DMS53 treated with DMSO at 0.1 percent for 48 hours (cell line): ENCODE measurements at regions not wholly inside any gene's neighbourhood (a gene's known extent, or its start where the extent isn't known, plus 50 kb on each side); places are given as distances from the start of the nearest gene placed in this dataset.

Experiments used
- DNase-seq: peaks from one replicate; lab custom pipeline; 2025; ENCODE audit not compliant: unreplicated experiment; lab: John Stamatoyannopoulos, UW

GRCh38 chr2:163859951-163860350 lies 124.1 kb upstream of the FIGN start:
- no peak for DNase-seq

- no peak for DNase-seq
These were observed 121.1 kb upstream of the FIGN start for GRCh38 chr2:163856941-163857340.

GRCh38 chr2:163852616-163853015 lies 116.8 kb upstream of the FIGN start:
- no peak for DNase-seq

DNA sequence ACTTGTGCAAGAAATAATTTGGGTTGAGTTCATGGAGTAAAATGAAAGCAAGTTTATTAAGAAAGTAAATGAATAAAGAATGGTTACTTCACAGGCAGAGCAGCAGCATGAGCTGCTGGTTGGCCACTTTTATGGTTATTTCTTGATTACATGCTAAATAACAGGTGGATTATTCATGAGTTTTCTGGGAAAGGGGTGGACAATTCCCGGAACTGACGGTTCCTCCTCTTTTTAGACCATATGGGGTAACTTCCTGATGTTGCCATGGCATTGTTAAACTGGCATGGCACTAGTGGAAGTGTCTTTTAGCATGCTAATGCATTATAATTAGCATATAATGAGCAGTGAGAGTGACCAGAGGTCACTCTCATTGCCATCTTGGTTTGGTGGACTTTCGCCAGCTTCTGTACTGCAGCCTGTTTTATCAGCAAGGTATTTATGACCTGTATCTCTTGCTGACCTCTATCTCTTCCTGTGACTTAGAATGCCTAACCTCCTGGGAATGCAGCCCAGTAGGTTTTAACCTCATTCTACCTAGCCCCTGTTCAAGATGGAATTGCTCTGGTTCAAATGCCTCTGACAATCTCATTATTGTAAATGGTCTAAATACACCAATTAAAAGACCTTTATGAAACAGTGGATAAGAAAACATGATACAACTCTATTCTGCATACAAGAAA lies 114.1 kb upstream of the FIGN start:
- no peak for DNase-seq

DNA sequence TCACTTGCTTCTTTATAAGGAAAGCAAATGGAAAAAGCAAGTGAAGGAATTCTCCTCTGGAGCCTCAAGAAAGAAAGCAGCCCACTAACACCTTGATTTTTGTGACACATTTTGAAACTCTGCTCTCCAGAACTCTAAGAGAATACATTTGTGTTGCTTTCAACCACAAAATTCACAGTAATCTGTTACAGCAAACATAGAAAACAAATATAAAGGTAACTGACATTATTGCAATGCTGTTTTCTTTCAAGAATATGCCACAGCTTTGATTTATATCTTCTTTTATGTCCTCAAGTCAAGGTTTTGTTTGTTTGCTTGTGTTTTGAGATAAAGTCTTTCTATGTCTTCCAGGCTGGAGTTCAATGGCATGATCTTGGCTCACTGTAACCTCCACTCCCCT lies 103.1 kb upstream of the FIGN start:
- DNase-seq, result no peak

- DNase-seq, result no peak
These were observed 100.4 kb upstream of the FIGN start for GRCh38 chr2:163836167-163836566.

DNA sequence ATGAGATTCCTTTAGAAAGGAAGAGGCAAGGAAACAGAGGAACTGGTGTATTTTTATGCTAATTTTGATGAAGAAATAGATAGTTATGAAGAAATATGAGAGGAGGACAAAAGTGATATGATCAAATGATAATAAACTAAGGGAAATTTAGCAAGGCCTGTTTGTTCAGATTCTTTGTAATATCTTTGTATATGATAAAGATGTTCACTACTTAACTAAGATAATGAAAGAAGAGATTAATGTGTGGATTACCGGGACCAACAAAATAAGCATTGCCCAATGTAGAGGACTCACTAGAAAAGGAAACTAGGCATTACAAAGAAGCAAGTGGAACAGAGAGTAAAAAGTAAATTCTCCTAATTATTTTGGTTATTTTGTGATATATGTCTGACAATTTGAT lies 99.0 kb upstream of the FIGN start:
- DNase-seq, result no peak

- DNase-seq, result no peak
These were observed 98.4 kb upstream of the FIGN start for GRCh38 chr2:163834221-163834620.

- no peak for DNase-seq
These were observed 93.0 kb upstream of the FIGN start for GRCh38 chr2:163828771-163829170.

DNA sequence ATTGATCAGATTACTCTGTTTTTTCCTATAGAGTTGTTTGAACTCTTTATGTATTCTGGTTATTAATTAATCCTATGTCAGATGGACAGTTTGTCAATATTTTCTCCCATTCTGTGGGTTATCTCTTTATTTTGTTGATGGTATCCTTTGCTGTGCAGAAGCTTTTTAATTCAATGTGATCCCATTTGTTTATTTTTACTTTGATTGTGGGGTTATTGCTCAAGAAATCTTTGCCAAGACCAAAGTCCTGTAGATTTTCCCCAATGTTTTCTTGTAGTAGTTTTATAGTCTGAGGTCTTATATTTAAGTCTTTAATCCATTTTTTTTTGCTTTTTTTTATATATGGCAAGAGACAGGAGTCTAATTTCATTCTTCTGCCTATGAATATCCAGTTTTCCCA lies 86.2 kb upstream of the FIGN start:
- DNase-seq, result no peak

DNA sequence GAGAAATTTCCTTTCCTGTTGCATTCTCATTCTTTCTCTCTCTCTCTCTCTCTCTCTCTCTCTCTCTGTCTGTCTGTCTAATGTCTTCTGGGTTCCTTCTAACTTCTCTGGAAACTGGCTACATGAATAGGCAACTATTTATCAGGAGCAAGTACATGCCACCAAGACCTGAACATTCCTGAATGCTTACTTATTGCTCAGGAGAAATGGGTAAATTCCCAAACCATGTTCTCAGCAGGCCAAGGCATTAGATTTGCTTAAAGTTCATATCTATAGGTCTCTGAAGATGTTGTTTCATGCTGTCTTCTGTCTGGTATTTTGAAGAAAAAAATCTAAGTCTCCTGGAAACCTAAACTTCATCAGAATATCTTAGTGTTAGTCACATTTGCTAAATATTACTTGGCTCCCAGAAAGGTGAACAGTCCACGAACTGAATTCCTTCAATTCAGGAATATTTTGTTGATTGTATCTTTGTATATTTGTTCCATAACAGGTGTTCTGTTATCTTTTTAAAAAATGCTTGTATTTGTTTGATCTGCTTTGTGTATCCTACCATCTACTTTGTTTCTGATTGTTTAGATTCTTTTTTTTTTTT lies 77.2 kb upstream of the FIGN start:
- no peak for DNase-seq

DNA sequence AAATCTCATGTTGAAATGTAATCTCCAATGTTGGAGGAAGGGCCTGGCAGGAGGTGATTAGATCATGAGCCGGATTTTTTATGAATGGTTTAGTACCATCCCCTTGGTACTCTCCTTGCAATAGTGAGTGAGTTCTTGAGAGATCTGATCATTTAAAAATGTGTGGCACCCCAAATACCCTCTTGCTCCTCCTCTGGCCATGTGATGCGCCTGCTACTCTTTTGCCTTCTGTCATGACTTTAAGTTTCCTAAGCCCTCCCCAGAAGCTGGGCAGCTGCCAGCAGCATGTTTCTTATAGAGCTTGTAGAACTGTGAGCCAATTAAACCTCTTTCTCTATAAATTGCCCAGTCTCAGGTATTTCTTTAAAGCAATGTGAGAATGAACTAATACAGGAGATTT lies 72.6 kb upstream of the FIGN start:
- no peak for DNase-seq

DNA sequence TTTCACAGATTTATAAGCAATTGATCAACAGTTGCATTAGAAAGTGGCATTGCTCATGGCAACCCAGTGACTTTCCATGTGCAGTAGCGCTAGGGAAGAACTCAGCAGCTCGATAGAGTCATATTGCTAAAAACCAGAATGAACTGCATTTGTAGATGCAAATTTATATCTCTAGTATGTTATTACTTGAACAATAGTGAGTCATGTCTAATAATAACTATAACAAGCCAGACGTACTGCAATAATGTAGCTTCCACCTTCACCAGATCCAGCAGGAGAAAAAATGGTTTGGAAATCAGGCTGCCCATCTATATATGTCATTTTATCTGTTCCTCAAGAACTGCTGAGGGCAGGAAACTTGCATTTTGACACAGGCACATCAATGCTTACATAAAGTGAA lies 66.5 kb upstream of the FIGN start:
- no peak for DNase-seq

DNA sequence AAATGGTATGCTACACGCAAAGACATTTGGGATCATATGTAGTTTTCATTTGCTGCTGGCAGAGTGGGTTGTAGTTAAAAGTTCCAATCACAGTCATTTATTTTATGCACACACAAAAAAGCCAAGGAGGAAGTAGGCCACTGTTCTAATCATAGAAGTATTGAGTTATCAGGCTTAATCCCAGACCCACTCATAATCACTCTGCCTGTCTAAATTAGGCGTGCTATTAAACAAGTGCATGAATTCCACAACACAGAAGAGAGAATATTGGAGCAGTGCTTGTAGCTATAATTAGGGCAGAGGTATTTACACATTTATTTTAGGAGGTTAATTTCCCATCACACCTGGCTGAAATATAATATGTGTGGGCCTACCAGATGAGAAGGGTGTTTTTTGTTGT lies 65.7 kb upstream of the FIGN start:
- DNase-seq, result no peak

DNA sequence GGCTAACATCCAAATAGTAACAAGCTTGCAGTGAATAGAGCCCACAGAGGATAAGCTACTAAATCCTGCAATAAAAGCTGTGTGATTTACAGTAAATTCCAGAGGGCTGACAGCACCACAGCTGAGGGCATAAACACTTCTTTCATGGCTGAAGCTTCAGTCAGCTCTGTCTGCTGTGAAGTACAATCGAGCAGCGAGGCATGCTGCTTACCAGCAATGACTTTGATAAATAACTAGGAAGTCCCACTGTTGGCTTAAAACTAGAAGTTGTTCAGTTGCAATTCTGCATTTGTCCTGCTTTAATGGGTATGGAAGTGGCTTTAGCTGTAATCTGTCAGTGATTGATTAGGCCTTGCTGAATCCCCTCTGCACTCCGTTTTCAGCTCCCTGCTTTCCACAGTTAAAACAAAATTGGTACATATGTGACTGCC lies 65.2 kb upstream of the FIGN start:
- no peak for DNase-seq

DNA sequence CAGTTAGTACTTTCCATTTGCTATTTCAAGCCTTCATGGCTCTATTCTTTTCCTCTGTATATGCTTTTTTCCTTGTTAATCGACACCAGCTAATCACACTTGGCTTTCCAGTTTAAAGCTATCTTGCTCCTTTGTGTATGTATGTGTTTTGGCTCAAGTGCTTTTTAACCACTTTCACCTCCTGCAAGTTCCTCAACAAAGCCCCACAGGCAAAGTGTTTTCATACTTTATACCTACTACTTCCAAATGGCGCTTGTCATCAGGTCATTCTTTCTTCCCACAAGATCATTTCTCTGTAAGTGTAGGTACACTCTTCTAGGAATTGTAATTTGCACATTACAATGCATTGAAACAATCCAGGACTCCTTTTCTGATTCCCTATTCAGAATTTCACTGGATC lies 64.0 kb upstream of the FIGN start:
- no peak for DNase-seq

GRCh38 chr2:163794635-163795034 lies 58.8 kb upstream of the FIGN start:
- no peak for DNase-seq
